Panc1 (cell line): ENCODE measurements at regions not wholly inside any gene's neighbourhood (a gene's known extent, or its start where the extent isn't known, plus 50 kb on each side); places are given as distances from the start of the nearest gene placed in this dataset.

Experiments
- ATAC-seq: fragments of 200-7000 bp; cut with Tn5 transposase; 2 replicates; pipeline ENCODE4 v1.9.1; 2020; ENCODE audit warnings: mild to moderate bottlenecking, moderate library complexity
- BruUV-seq: library from RNA; stranded (reverse); fragments of 400-500 nt; replicated peaks from 2 replicates; lab custom pipeline; 2021; lab: Mats Ljungman, UMichigan
- CTCF ChIA-PET: fragments of 300-600 bp; sonication (Branson Sonifier 250); formaldehyde crosslinking; loops from one replicate; lab custom pipeline; 2022; ENCODE audit warnings: antibody characterized with exemption; lab: Charles Lee
- POLR2A ChIA-PET: fragments of 300-600 bp; sonication (Branson Sonifier 250); formaldehyde crosslinking; loops from one replicate; lab custom pipeline; 2022; ENCODE audit warnings: antibody characterized with exemption; lab: Charles Lee
- DNase-seq: peaks from one replicate; pipeline ENCODE4 v3.0.0-alpha.2; 2010; ENCODE audit warnings: low read depth, low spot score
- H3K27ac ChIP-seq: 2 replicates; pipeline ENCODE4 v1.5.1; 2011; ENCODE audit warnings: mild to moderate bottlenecking, low read length, inconsistent platforms
- H3K27me3 ChIP-seq: fragments of 200-500 bp; sonication (Bioruptor generic); 2 replicates; pipeline ENCODE4 v1.6.0; 2014; ENCODE audit warnings: low read length, inconsistent platforms; ENCODE audit not compliant: control insufficient read depth, insufficient read depth
- H3K36me3 ChIP-seq: fragments of 200-500 bp; sonication (Bioruptor generic); 2 replicates; pipeline ENCODE4 v1.5.1; 2014; ENCODE audit warnings: inconsistent platforms, mild to moderate bottlenecking, low read length, moderate library complexity; ENCODE audit not compliant: control insufficient read depth, insufficient read depth
- H3K4me1 ChIP-seq: 2 replicates; pipeline ENCODE4 v1.5.1; 2011; ENCODE audit warnings: inconsistent platforms, mild to moderate bottlenecking, low read length, moderate library complexity; ENCODE audit not compliant: control insufficient read depth, insufficient read depth
- H3K4me3 ChIP-seq, 2 experiments: 2 replicates each; pipeline ENCODE4 v1.5.1; 2011 to 2012; ENCODE audit warnings: low read depth in 2 of 2, low read length in 2 of 2, mild to moderate bottlenecking in 2 of 2, inconsistent platforms in 1 of 2, moderate library complexity in 1 of 2
- H3K9me3 ChIP-seq: fragments of 200-500 bp; sonication (Bioruptor generic); 2 replicates; pipeline ENCODE4 v1.5.1; 2014; ENCODE audit warnings: low read depth, mild to moderate bottlenecking, inconsistent platforms, low read length, moderate library complexity; ENCODE audit not compliant: control insufficient read depth, insufficient read depth
- CTCF ChIP-seq: fragments of 450-650 bp; IDR thresholded peaks from 2 replicates; pipeline ENCODE4 v1.5.1; 2017; ENCODE audit warnings: mild to moderate bottlenecking
- POLR2AphosphoS5 ChIP-seq: IDR thresholded peaks from 2 replicates; pipeline ENCODE4 v1.6.1; 2012; ENCODE audit warnings: mild to moderate bottlenecking, low read depth, low read length, moderate library complexity
- REST ChIP-seq, 2 experiments: IDR thresholded peaks; 2 replicates each; pipeline ENCODE4 v1.6.1; 2011 to 2012; ENCODE audit warnings: low read depth in 2 of 2, control low read depth in 1 of 2, low read length in 1 of 2, mild to moderate bottlenecking in 1 of 2, moderate library complexity in 1 of 2; ENCODE audit not compliant: insufficient read depth in 1 of 2
- SIN3A ChIP-seq: IDR thresholded peaks from 2 replicates; pipeline ENCODE4 v1.6.1; 2012; ENCODE audit warnings: low read depth, mild to moderate bottlenecking, low read length, moderate library complexity, borderline replicate concordance; ENCODE audit not compliant: insufficient read depth
- TCF7L2 ChIP-seq: IDR thresholded peaks from 2 replicates; pipeline ENCODE4 v1.6.1; 2011; ENCODE audit warnings: mild to moderate bottlenecking, low read depth, low read length, inconsistent platforms
- in situ Hi-C: cut with HindIII; loops from 2 replicates; pipeline ENCODE4 v1.10.0; 2016; ENCODE audit warnings: low sequenced_read_pairs, low pct_unique_long_range_greater_than_20kb
- intact Hi-C: fragments of 100-400 bp; cut with micrococcal nuclease; formaldehyde crosslinking; loops from one replicate; pipeline ENCODE4 v1.10.0; 2022; ENCODE audit not compliant: unreplicated experiment

GRCh38 chr5:68067976-68068603 is 147.5 kb upstream of the PIK3R1 start:
- Histone ChIP-seq H3K36me3 (no peaks in the 10 kb centered on the region), H3K4me1 (no peaks in the 10 kb centered on the region), H3K4me3 (no peak overlapping the region), H3K27ac (no peak overlapping the region), H3K9me3 (no peaks in the 10 kb centered on the region), H3K27me3 (no peaks in the 10 kb centered on the region)
- no TSS peak for BruUV-seq
- DNase-seq (no peak), ATAC-seq (no peak)
- intact Hi-C loops (no loop called here), in situ Hi-C loops (no loop called here)
- TF ChIP-seq CTCF (no peak), TCF7L2 (no peak), SIN3A (no peak), REST (IDR thresholded peaks at IDR 0.05; ENCODE audit: insufficient read depth in 1 of 2, low read depth in 2 of 2, low read length in 1 of 2) (no peak), POLR2AphosphoS5 (no peak)
- ChIA-PET CTCF (no interaction called here), POLR2A (no interaction called here)

GRCh38 chr5:68067291-68067690 is 148.3 kb upstream of the PIK3R1 start:
- ChIA-PET CTCF (no interaction called here), POLR2A (no interaction called here)

More at GRCh38 chr5:68067291-68067690, 148.3 kb upstream of the PIK3R1 start:
- Histone ChIP-seq H3K4me1 (no peaks in the 10 kb centered on the region), H3K27me3 (no peaks in the 10 kb centered on the region), H3K27ac (no peak overlapping the region), H3K4me3 (no peak overlapping the region), H3K9me3 (no peaks in the 10 kb centered on the region), H3K36me3 (no peaks in the 10 kb centered on the region)
- no TSS peak for BruUV-seq
- in situ Hi-C loops (no loop called here), intact Hi-C loops (no loop called here)
- no peak for DNase-seq
- TF ChIP-seq SIN3A (no peak), TCF7L2 (no peak), REST (IDR thresholded peaks at IDR 0.05; ENCODE audit: insufficient read depth in 1 of 2, low read depth in 2 of 2, low read length in 1 of 2) (no peak), CTCF (no peak), POLR2AphosphoS5 (no peak)
- no peak for ATAC-seq
